Pancreas (tissue), 10 donors: ENCODE measurements at regions not wholly inside any gene's neighbourhood (a gene's known extent, or its start where the extent isn't known, plus 50 kb on each side); places are given as distances from the start of the nearest gene placed in this dataset.

Experiments used
- ATAC-seq, 4 donors: fragments of 200-7000 bp; cut with Tn5 transposase; one replicate each; pipeline versions ENCODE4 v1.8.0 to v1.9.1; 2020; ENCODE audit warnings: mild to moderate bottlenecking in 4 of 4, moderate library complexity in 4 of 4
- DNase-seq, 6 donors: peaks; one replicate each; pipeline ENCODE4 v3.0.0-alpha.2; 2020
- FAIRE-seq: peaks from 2 replicates; lab custom pipeline; 2012; peaks lifted over from hg19 to GRCh38; lab: Jason Lieb, UNC
- H3K27ac ChIP-seq, 4 donors: fragments of 200-600 bp; sonication (generic); 1 replicate in 3 of 4; 2 replicates in 1 of 4; pipeline versions ENCODE4 v1.5.0 to v1.8.0; 2020
- H3K27me3 ChIP-seq, 4 donors: fragments of 200-600 bp; one replicate each; pipeline ENCODE4 v1.8.0; 2021
- H3K36me3 ChIP-seq, 3 donors: fragments of 200-600 bp; sonication (generic) in 1 of 3; one replicate each; pipeline versions ENCODE4 v1.5.0 to v1.8.0; 2020 to 2021
- H3K4me1 ChIP-seq, 3 donors: fragments of 200-600 bp; one replicate each; pipeline ENCODE4 v1.8.0; 2021
- H3K4me3 ChIP-seq, 4 donors: fragments of 200-600 bp; sonication (generic) in 2 of 4; one replicate each; pipeline versions ENCODE4 v1.5.0 to v1.8.0; 2020 to 2021
- H3K9me3 ChIP-seq, 4 donors: fragments of 200-600 bp; one replicate each; pipeline ENCODE4 v1.8.0; 2021
- WGBS, 2 donors: extraction: QIAGEN DNeasy Blood & Tissue Kit; methylation state at CpG; one replicate each; pipeline ENCODE4 v1.1.7; 2013; 5-methylcytosine and 5-hydroxymethylcytosine counted together
- intact Hi-C, 3 donors: fragments of 100-400 bp; cut with DNase I; formaldehyde crosslinking; loops; one replicate each; pipeline versions ENCODE4 v1.11.1 to v1.14.2; 2022
- TF ChIP-seq, protein P1 (sequence below), 4 donors: fragments of 200-600 bp; sonication (generic) in 3 of 4; IDR thresholded peaks; one replicate each; pipeline versions ENCODE4 v1.5.0 to v1.8.0; 2021; ENCODE audit warnings: antibody characterized with exemption in 4 of 4
- donor health status: healthy with polysubstance abuse.
- donor health status: DM: no; HTN: no; CAD: no; lungs with moderate emphysema.
- donor health status: DM: no; HTN: no; CAD: no.
- donor health status: control.
- donor health status: control.
- donor health status: Bipolar disorder and iron deficiency.
- donor health status: DM: yes; HTN: yes; CAD: no.
- donor health status: DM: no; HTN: no; CAD: no.
- donor health status: DM: no; HTN: no; CAD: no.
- donor health status: DM: yes; HTN: yes; CAD: no.

DNA sequence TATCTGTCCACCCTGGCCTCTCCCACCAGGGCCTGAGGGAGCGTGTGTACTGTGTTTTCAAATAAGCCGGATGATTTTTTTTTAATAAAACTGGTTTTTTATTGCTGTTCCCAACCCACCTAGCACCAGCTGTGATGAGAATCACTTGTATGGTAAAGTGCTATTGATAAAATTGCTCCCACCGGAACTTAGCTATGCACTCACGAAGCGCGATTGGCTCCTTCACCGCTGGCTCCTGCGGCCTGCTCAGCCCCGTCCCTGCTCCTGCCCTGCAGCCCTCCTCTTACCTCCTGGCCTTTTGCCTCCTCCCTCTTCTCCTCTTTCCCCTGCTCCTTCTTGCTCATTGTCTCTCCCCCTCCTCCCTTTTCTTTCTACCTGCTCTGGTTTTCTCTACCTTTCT is 183.7 kb downstream of the TLE3 start:
- H3K4me3 ChIP-seq = no peak overlapping the region
- 81 to 86% methylated on average over 9 of the region's 9 CpGs for WGBS, 2 donors
- H3K9me3 ChIP-seq = no peaks in the 10 kb centered on the region
- no peak for ATAC-seq
- intact Hi-C loops = no loop called here
- no peak overlapping the region for H3K27ac ChIP-seq
- FAIRE-seq = no peak
- H3K27me3 ChIP-seq = no peaks in the 10 kb centered on the region
- no peaks in the 10 kb centered on the region for H3K4me1 ChIP-seq
- TF ChIP-seq, protein P1, sequence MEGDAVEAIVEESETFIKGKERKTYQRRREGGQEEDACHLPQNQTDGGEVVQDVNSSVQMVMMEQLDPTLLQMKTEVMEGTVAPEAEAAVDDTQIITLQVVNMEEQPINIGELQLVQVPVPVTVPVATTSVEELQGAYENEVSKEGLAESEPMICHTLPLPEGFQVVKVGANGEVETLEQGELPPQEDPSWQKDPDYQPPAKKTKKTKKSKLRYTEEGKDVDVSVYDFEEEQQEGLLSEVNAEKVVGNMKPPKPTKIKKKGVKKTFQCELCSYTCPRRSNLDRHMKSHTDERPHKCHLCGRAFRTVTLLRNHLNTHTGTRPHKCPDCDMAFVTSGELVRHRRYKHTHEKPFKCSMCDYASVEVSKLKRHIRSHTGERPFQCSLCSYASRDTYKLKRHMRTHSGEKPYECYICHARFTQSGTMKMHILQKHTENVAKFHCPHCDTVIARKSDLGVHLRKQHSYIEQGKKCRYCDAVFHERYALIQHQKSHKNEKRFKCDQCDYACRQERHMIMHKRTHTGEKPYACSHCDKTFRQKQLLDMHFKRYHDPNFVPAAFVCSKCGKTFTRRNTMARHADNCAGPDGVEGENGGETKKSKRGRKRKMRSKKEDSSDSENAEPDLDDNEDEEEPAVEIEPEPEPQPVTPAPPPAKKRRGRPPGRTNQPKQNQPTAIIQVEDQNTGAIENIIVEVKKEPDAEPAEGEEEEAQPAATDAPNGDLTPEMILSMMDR (IDR thresholded peaks at IDR 0.05) = no peak
- no peak for DNase-seq
- no peaks in the 10 kb centered on the region for H3K36me3 ChIP-seq

DNA sequence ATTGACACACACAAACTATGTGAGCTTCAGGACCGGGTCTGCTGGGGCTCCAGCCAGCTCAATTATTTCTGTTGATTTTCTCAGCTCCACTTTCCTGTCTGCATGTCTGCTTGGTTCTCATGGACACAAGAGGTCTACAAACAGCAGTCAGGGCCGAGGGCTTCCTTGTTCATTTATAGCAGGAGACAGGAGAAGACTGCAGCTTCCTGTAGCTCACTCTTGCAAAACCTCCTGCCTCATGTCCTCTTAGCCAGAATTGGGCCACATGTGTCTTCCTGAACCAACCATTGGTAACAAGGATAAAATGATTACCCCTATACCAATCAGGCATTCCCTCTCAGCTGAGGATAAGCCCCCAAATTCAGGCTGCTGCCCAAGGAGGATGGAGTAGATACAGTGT is 182.8 kb downstream of the TLE3 start:
- no peaks in the 10 kb centered on the region for H3K4me1 ChIP-seq
- DNase-seq (no peak), FAIRE-seq (no peak), ATAC-seq (no peak)
- H3K9me3 ChIP-seq = no peaks in the 10 kb centered on the region
- intact Hi-C loops = no loop called here
- no peak overlapping the region for H3K4me3 ChIP-seq
- WGBS, 2 donors = 54 to 55% methylated on average over 2 of the region's 2 CpGs
- no peak overlapping the region for H3K27ac ChIP-seq
- TF ChIP-seq, protein P1 (IDR thresholded peaks at IDR 0.05) = no peak
- H3K36me3 ChIP-seq = no peaks in the 10 kb centered on the region
- no peaks in the 10 kb centered on the region for H3K27me3 ChIP-seq

DNA sequence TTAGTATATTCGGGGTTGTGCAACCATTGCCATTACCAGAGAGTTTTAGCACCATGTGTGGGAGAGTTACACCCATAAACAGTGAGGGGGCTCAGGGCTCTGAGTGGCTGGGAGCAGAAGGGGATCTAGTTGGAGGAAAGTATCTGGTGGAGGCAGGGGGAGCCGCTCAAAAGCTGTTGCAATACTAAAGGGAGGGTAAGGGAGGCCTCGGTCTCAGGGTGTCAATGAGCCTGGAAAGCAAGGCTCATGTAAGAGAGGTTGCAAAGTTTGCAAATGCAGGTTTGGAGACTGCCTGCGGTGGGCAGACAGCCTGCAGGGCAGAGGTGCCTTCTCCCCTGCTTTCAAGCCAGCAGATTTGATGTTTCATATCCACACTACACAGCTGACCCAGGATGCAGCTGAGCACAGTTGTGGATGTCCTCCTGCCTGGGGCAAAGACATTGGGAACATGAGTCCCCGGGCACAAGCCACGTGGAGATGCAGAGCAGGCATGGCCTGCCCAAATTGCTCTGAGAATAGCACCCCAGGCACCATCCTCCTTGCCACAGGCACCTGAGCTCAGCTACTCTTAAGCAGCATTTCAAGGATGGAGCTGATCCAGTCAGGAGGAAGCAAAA is 181.4 kb downstream of the TLE3 start:
- Histone ChIP-seq H3K27me3 (no peaks in the 10 kb centered on the region), H3K27ac (no peak overlapping the region), H3K4me1 (no peaks in the 10 kb centered on the region), H3K9me3 (no peaks in the 10 kb centered on the region), H3K36me3 (no peaks in the 10 kb centered on the region), H3K4me3 (no peak overlapping the region)
- WGBS, 2 donors = 78 to 79% methylated on average over 6 of the region's 6 CpGs
- DNase-seq (no peak), FAIRE-seq (no peak), ATAC-seq (no peak)
- intact Hi-C loops = no loop called here
- TF ChIP-seq, protein P1 (IDR thresholded peaks at IDR 0.05) = no peak

DNA sequence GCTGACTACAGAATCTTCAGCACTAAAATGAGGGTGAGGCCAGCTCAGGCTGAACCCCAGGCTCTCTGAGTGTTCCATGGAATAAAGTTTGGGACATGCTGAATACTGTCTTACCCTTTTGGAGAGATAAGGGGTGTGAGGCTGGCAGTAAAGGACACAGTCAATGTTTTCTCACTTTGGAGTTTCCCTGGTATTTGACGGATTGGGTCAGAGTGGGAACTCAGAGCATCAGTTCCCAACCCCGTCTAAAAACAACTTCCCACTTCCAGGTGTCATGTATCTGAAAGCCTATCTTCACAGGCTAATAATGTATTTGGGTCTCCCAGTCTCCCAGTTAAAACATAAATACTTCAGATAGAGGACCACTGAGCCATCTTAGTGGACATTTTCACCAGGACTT is 180.7 kb downstream of the TLE3 start:
- FAIRE-seq = no peak
- Histone ChIP-seq H3K36me3 (no peaks in the 10 kb centered on the region), H3K4me1 (no peaks in the 10 kb centered on the region), H3K4me3 (no peak overlapping the region), H3K27me3 (no peaks in the 10 kb centered on the region), H3K27ac (no peak overlapping the region), H3K9me3 (no peaks in the 10 kb centered on the region)
- TF ChIP-seq, protein P1 (IDR thresholded peaks at IDR 0.05) = no peak
- 87 to 93% methylated on average over 2 of the region's 2 CpGs for WGBS, 2 donors
- ATAC-seq = no peak
- no peak for DNase-seq
- intact Hi-C loops = no loop called here

DNA sequence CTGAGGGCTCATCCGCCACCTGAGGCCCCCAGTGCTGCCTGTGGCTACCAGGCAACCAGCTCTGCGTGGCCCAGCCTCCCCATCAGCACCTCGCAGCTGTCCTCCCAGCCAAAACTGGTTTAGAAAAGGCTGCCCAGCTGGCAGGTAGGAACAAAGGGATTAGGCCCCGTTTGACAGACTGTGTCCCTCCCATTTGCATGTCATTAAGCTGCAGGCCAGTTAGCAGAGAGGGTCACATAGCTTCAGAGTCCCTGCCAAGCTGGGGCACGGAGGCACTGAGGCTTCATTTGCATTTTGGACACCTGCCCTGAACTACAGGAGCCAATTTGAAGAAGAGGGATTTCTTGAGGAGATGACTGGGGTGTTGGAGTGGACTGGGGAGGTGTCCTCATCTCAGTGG is 177.9 kb downstream of the TLE3 start:
- intact Hi-C loops = no loop called here
- H3K4me1 ChIP-seq = no peaks in the 10 kb centered on the region
- DNase-seq = no peak
- no peaks in the 10 kb centered on the region for H3K27me3 ChIP-seq
- H3K27ac ChIP-seq = no peak overlapping the region
- no peaks in the 10 kb centered on the region for H3K9me3 ChIP-seq
- TF ChIP-seq, protein P1 (IDR thresholded peaks at IDR 0.05) = no peak
- 68 to 70% methylated on average over 5 of the region's 5 CpGs for WGBS, 2 donors
- FAIRE-seq = no peak
- ATAC-seq = no peak
- no peak overlapping the region for H3K4me3 ChIP-seq
- no peaks in the 10 kb centered on the region for H3K36me3 ChIP-seq
